GM21390 (cell line): ENCODE measurements at regions not wholly inside any gene's neighbourhood (a gene's known extent, or its start where the extent isn't known, plus 50 kb on each side); places are given as distances from the start of the nearest gene placed in this dataset.

Experiments used
- ATAC-seq: cut with Tn5 transposase; IDR thresholded peaks from one replicate; pipeline ENCODE4 v1.9.1; 2021; ENCODE audit not compliant: unreplicated experiment

DNA sequence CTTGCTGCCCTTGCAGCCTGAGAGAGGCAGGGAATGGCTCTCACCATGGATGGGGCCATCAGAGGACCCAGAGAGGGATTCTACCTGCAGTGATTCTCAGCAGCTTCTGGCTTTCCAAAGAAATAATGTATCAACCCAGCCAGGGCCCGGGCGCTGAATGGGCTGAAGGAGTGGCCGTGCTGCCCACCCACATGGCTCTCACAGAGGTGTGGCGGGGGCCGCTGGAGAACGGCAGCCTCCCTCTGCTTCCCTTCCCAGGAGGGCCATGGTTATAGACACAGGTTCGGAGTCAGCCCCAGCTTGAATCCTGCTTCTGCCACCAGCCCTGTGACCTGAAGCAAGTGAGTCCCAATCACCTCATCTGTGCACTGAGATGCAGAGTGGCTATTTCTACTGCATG, 82.7 kb downstream of the THAP12 start:
- ATAC-seq: no peak

DNA sequence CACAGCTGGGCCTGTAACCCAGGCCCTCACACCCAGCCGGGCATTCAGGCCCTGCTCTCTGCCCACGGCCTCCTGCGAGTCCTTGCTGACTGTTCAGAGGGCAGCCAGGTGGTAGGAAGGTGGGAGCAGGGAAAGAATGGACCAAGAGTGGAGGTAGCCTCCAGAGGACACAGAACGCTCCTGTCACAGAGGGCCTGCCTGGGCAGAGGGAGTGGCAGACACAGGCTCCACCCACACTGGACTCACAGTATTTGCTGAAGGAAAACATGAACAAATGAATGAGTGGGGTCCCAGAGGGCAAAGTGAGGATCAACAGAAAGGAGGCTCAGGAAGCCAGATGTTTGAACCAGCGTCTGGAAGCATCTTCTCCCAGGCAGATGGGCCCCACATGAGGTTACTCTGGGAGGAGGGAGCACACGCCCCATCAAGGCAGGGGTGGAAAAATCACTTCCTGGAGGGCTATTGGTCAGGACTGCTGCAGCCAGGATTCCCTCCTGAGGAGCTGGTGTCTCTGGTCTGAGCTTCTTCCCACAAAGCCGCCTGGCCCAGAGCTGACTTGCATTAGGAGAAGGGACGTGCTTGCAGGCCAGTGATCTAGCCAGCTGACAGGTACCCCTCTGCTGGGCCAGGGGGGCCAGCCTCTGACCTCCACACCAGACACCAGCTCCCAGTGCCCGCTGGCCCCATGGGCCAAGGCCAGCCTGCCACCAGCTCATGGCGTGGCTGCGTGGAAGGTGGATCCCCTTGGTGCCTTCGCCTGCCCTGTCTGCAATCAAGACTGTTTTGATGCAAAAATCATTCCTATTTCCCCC, 84.0 kb downstream of the THAP12 start:
- ATAC-seq: no peak

DNA sequence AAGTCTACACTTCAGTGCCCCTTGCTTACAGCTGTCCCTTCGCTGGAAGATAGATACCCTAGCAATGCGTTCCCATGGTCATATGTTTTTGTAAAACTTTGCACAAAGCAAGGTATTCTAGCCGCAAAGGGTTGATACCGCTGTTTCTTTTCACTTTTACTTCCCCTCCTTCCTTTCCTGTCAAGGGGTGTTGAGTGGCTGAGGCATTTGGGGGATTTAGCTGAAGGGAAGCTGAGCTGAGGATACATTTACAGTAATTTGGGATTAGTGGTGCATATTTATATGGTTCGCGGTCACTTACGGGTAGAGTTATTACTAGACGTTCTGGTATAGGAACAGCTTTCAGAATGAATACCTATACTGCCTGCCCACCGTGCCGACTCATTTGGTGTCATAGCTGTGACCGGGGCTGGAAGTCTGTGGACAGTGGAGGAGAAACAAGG, 86.9 kb upstream of the WNT11 start:
- peak; percentile 56 for ATAC-seq

DNA sequence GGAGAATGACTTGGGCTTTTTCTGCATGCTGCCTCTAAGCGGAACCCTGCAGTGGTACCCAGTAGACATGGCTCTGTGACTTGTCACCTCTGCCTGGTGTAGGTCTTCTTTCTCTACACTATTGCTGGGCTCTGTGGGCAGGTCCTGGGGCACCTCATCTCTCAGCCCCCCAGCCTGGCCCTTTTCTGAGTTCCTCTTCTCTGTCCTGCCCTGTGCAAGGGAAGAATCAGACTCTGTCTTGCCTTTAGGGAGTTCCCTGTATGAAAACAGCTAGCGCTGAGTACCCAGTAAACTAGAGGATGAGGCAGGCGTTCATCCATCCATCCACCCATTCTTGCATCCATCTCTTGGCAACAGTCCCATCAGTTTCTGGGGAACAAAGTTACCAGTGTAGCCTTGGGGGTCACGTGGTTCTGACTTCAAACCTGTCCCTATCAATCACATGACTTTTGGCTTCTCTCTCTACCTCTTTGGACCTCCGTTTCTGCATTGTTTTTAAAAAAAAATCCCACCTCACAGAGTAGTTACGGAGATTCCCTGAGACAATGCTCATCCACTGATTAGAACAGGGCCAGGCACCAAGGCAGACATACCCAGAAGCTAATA, 86.4 kb upstream of the WNT11 start:
- no peak for ATAC-seq

GRCh38 chr11:76291576-76292526, 85.5 kb upstream of the WNT11 start:
- no peak for ATAC-seq

DNA sequence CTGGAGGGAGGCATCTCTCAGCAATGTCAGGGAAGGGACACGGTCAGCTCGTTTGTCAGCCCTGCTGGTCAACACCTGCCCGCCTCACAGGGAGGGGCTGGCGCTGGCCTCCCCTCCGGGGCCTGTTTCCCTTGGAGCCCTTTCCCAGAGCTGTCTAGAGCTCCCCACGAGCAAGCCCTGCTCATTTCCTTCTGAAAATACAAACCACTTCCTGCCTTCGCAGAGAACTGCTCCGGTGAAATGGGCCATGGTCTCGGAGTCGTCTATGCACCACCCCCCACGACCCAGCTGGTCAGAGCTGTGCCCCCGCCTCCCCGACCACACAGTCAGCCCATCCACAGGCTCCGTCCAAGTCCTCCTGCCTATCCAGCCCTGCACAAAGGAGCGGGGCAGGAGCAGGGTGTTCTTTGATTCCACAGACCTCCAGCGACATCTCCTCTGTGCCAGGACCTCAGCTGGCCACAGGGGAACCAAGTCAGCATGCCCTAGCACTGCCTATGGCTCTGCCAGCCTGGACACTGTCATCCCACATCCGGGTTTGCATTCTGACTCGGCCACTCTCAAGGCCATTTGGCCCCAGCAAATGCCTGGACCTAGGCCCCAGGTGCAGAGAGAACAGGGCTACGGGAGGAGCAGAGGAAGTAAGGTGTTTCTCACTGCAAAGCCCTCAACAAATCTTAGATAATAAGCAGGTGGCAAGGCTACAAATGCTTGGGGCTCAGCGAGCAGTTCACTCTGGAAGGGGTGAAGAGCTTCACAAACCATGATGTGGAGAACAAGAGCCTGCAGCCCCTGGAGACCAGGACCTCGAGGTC, 82.1 kb upstream of the WNT11 start:
- ATAC-seq: no peak

DNA sequence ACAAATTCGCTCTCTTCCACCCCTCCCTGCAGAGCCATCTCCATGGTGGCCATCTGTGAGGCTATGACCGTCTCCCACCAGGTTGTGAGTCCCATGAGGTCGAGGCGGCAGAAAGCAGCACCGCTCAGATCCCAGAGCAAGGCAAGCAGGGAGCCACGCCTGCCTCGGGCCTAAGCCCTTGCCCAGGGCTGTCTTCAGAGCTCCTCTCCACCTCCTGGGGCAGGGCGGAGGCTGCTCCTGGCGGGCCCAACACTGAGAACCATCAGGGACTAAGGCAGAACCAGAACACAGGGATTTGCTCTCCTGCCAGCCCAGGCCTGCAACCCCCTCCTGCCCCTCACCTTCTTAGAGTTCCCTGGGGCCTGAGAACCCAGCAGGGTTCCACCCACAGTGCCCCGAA, 80.9 kb upstream of the WNT11 start:
- ATAC-seq: no peak

DNA sequence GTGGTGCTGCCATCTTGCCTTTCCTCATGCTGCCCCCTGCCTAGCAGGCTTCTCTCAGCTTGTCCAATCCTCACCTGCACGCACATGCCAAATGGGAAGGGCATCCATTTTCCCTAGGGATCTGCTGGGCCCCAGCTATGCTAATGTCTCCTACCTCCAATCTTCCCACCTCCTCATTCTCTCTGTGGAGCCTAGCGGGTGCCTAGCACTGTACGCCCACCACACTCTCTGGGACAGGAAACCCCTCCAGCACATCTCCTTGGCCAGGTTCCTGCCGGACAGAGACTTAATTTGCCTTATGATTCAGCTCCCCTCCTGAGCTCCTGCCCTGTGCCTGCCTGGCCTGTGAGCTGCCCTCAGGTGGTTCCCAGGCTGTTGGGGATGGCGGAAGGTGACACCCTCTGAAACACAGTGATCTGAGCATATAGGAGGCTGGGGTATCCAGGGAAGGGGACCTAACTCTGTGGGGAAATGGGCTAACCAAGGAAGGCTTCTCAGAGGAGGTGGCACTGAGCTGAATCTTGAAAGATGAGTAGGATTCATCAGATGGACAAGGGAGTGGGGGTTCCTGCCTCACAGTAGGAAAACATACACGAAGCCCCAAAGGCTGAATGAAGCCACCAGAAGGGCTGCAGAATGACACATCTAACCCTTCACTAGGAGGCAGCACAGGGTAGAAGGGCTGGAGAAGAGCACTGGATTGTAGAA, 79.2 kb upstream of the WNT11 start:
- ATAC-seq: no peak

DNA sequence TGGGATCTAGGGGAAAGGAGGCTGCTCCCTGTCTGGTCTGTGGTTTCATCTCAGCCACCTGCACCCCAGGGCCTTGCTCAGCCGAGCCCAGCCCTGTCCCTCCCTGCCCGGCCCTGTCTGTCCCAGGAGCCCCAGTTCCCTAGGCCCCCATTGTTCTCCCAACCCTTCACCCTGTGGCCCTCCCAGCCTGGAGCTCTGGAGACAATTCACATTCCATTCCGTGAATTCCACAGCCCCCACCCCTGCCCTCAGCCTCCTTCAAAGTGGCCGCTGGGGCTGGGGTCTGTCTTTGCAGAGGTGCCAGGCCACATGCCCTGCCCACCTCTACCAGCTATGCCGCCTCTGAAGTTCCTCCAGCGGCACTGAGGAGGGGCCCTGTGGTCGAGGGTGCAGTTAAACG, 77.9 kb upstream of the WNT11 start:
- ATAC-seq: no peak

- no peak for ATAC-seq
Observed at GRCh38 chr11:76282811-76283595, 76.7 kb upstream of the WNT11 start.

DNA sequence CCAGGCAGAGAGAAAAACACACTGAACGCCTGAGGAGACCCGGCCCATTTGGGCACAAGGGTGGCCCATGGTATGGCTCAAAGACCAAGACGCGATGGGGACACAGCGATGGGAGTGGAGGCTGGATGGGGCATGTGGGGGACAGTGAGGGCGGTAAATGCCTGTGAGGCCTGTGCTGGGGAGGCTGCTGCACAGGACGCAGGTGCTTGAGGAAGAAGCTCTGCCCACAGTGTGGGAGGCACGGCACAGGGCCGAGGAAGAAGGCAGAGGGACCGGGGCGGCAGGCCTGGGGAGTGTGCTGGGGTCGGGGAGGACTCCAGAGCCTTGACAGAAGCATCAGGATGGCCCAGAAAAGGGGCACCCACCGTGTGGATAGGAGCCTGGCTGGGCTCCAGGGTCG, 75.9 kb upstream of the WNT11 start:
- no peak for ATAC-seq

DNA sequence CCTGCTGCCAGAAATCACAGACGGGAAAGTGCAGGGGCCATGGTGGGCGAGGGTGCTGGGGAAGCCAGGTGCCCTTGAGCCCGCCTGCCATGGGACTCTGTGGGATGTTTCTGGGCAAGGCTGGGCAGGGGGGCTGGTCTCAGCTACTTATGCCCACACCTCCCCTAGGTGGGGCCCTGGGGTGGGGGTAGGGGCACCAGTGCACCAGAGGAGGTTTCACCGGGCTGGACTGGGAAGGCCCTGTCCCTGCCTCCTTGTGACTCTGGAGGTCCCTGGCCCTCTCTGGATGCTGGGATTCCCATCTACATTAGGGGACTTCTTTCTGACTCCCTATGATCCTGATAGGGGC, 75.2 kb upstream of the WNT11 start:
- no peak for ATAC-seq

DNA sequence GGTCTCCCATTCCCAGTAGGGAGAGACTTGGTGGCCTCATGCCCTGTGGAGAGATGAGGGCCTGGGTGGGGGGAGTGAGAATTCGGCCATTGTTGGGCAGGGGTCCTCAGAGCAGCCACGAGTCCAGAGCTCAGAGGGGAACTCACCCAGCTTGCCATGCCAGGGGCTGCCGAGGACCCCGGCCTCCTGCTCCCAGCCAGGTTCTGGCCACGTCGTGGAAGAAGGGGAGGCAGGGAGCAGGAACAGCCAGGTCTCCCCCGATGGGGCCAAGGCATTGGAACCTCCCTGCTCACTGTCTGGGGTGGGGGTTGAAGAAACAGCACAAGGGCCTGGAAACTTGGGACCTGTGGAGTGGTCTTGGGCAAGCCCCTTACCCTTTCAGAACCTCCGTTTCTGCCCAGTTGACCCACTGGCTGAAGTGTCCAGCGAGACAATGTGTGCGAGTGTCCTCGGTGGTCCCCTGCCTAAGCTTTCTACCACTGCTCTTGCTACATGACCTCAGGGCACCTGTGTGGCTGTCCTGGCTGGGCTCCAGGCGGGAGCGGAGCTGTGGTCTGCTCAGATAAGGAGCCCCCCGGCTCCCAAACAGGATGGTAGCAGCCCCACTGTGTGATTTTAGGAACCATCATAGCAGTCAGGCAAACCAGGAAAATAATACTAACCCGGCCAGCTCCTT, 74.7 kb upstream of the WNT11 start:
- ATAC-seq: no peak

GRCh38 chr11:76280151-76280881, 74.0 kb upstream of the WNT11 start:
- no peak for ATAC-seq

GRCh38 chr11:76279646-76280045, 73.3 kb upstream of the WNT11 start:
- no peak for ATAC-seq

DNA sequence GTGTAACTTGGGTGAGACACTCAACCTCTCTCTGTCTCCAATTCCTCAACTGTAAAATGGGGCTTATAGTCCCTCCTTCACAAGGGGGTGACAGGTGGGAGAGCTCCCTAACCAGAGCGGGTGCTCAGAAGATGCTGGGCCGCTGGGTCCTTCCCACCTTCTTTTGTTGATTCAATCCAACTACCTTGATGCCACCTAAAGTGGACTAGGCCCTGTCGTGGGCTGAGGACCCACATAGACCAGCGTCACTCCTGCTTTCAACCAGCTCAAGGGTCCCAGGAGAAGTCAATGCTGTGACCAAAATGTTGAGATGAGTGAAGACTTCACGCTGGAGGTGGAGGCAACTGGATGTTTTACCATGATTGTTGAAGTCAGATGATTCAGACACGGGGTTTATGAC, 72.7 kb upstream of the WNT11 start:
- no peak for ATAC-seq

DNA sequence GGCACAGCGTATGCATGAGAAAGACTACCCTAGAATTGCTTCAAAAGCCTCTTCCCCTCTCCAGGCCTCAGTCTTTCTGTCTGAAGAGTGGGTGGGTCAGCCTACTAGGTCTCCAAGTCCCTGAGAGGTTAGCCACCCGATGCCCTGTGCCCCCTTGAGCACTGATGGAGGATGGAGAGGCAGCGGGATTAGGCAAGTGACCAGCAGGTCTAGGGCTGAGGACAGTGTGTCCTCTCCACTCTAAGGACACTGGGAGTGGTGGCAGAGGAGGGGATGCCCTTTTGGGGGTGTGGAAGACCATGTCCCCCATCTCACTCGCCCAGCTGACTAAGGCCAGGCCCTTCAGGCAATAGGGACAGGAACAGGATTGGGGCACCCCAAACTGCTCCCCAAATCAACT, 72.2 kb upstream of the WNT11 start:
- ATAC-seq: no peak
